NCI-H1417 treated with DMSO at 0.1 percent for 48 hours (cell line): ENCODE measurements at regions not wholly inside any gene's neighbourhood (a gene's known extent, or its start where the extent isn't known, plus 50 kb on each side); places are given as distances from the start of the nearest gene placed in this dataset.
"Not testable (repeated sequence)": the region's sequence is repeated elsewhere in the genome, so short reads cannot be mapped to it uniquely, and the experiment has no call there.

Experiments used
- DNase-seq: peaks from one replicate; lab custom pipeline; 2025; lab: John Stamatoyannopoulos, UW

GRCh38 chr2:4988444-4988843, 703.7 kb upstream of the SOX11 start:
- not testable (repeated sequence) for DNase-seq

- DNase-seq = peak; percentile 20
These were observed 700.0 kb upstream of the SOX11 start for GRCh38 chr2:4992226-4992625.

GRCh38 chr2:4995466-4995865, 696.7 kb upstream of the SOX11 start:
- no peak for DNase-seq

GRCh38 chr2:5007596-5007995, 684.6 kb upstream of the SOX11 start:
- DNase-seq = no peak

GRCh38 chr2:5019324-5019723, 672.9 kb upstream of the SOX11 start:
- no peak for DNase-seq

- peak; percentile 72 for DNase-seq
These were observed 671.9 kb upstream of the SOX11 start for GRCh38 chr2:5020116-5020875.

- peak; percentile 76 for DNase-seq
These were observed 671.0 kb upstream of the SOX11 start for GRCh38 chr2:5021136-5021535.

GRCh38 chr2:5022061-5022460, 670.1 kb upstream of the SOX11 start:
- DNase-seq = no peak

GRCh38 chr2:5022708-5023635, 669.2 kb upstream of the SOX11 start:
- DNase-seq = not testable (repeated sequence)

- no peak for DNase-seq
These were observed 665.5 kb upstream of the SOX11 start for GRCh38 chr2:5026571-5027234.

GRCh38 chr2:5035057-5035488, 657.1 kb upstream of the SOX11 start:
- DNase-seq = peak; percentile 56

- DNase-seq = no peak
These were observed 655.9 kb upstream of the SOX11 start for GRCh38 chr2:5036256-5036655.

- DNase-seq = no peak
These were observed 652.8 kb upstream of the SOX11 start for GRCh38 chr2:5039241-5039975.

- DNase-seq = no peak
These were observed 651.6 kb upstream of the SOX11 start for GRCh38 chr2:5040571-5040970.

- no peak for DNase-seq
These were observed 650.7 kb upstream of the SOX11 start for GRCh38 chr2:5041501-5041900.

- no peak for DNase-seq
These were observed 649.3 kb upstream of the SOX11 start for GRCh38 chr2:5042666-5043440.

GRCh38 chr2:5051300-5051699, 640.9 kb upstream of the SOX11 start:
- no peak for DNase-seq

GRCh38 chr2:5052905-5053304, 639.3 kb upstream of the SOX11 start:
- no peak for DNase-seq

- DNase-seq = peak; percentile 100
These were observed 634.3 kb upstream of the SOX11 start for GRCh38 chr2:5057891-5058351.

GRCh38 chr2:5060956-5061355, 631.2 kb upstream of the SOX11 start:
- DNase-seq = no peak

- DNase-seq = no peak
These were observed 627.5 kb upstream of the SOX11 start for GRCh38 chr2:5064687-5065086.
